ENCODE measurements at regions not wholly inside any gene's neighbourhood (a gene's known extent, or its start where the extent isn't known, plus 50 kb on each side); places are given as distances from the start of the nearest gene placed in this dataset.
"Not testable (repeated sequence)": the region's sequence is repeated elsewhere in the genome, so short reads cannot be mapped to it uniquely, and the experiment has no call there.

DNA sequence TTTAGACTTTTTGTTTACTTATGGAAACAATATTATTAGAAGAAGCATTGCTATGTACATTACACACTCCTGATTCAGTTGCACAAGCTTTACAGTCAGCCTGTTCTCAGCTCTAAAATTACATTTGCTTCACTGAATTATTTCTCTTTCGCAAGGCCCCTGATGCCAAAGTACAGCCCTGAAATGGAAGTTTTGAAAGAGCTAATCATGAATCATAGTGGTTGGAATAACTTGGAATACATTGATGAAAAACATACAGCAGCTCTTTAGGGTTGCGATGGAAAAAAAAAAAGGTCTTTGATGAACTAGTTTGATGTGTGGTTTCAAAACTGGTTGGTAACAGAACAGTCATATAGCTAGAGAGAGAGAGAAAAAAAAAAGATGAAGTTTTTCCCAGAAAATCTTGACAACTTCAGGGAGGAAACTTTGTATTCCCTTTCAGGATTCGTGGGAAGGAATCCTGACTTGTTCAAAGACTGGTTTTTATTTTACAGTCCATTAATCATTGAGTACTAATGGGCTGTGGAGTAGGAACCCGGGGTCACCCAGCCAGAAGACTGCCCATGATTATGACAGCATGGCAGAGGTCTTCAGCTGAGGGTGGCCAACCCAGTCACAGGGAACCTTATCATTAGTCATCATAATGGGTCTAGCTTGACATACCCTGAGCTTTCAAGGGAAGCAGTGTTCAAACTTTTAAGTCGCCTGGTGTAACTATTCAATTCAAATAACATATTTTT lies 460.1 kb downstream of the NAV3 start:
- DNase-seq (ENCODE audit: low spot score): no peak
- TF ChIP-seq CTCF (IDR thresholded peaks at IDR 0.05): no peak
- no peak overlapping the region for H3K27ac ChIP-seq
- H3K4me3 ChIP-seq: no peak overlapping the region

- no peak for DNase-seq (ENCODE audit: low spot score)
- no peak overlapping the region for H3K4me3 ChIP-seq
- no peak for TF ChIP-seq CTCF (IDR thresholded peaks at IDR 0.05)
- H3K27ac ChIP-seq: no peak overlapping the region
Observed at GRCh38 chr12:78293059-78293686, 462.5 kb downstream of the NAV3 start.

DNA sequence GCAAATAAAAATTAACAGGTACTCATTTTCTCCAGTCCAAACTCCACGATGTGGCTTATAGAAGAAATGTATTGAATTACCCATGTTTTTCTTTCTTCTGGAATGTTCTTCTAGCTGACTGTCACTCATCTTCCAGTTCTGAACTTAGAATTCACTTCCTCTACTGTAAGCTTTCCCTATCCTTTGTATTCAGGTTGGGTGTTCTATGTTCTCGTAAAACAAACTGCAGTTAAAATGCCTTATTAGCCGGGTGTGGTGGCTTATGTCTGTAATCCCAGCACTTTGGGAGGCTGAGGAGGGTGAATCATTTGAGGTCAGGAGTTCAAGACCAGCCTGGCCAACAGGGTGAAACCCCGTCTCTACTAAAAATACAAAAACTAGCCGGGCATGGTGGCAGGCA lies 470.6 kb downstream of the NAV3 start:
- H3K4me3 ChIP-seq; H3K27ac ChIP-seq; DNase-seq (ENCODE audit: low spot score): not testable (repeated sequence)

DNA sequence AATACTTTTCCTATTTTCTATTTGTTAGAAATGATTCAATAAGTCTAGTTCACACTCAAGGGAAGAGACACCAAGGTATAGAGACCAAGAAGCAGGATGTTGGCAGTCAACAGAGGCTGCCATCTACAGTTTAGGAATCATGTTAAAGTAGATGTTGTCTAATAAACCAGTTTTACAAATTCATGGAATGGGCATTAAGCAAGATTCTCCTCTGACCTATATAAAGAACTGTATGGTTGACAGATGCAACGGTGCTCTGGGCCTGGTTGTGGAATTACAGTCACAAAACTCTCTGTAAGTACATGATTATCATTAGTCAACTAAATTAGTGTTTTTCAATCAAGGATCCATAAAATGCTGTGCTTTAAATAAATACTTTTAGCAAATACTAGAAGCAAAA lies 475.1 kb downstream of the NAV3 start:
- H3K4me3 ChIP-seq: no peak overlapping the region
- no peak for DNase-seq (ENCODE audit: low spot score)
- no peak for TF ChIP-seq CTCF (IDR thresholded peaks at IDR 0.05)

DNA sequence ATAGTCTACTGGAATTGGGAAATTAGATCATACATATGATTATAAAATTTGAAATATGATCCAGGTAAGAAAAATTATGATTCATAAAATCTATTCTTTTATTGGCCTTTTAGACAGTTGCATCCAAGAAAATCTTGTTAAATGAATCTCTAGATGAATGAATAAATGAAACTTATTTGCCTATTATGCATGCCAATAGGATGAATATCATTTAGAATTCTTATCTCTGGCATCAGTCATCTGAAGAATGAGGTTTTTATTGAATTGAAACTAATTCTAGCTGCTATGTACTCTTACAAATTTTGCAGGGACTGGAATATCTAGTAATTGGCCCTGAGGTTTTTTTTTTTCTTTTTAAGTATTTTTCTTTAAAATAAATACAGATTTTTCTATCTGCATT lies 475.5 kb downstream of the NAV3 start:
- no peak for DNase-seq (ENCODE audit: low spot score)
- H3K4me3 ChIP-seq: no peak overlapping the region
- no peak overlapping the region for H3K27ac ChIP-seq
- no peak for TF ChIP-seq CTCF (IDR thresholded peaks at IDR 0.05)

More for the DNA sequence above, 475.1 kb downstream of the NAV3 start:
- no peak overlapping the region for H3K27ac ChIP-seq

DNA sequence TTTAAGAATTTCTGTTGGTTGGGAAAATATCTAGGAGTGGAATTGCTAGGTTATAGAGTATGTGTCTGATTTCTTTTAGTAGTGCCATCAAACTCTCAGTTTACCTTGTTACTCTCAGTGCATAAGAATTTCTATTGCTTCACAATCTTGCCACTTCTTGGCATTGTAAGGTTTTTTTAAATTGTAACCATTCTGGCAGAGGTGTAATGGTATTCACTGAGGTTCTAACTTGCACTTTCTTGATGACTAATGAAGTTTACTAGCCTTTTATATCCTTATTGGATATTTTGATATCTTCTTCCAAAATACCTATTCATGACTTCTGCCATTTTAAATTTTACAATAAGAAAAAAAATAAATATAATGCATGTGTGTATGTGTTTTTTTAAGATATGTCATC lies 478.0 kb downstream of the NAV3 start:
- H3K4me3 ChIP-seq: no peak overlapping the region
- no peak for TF ChIP-seq CTCF (IDR thresholded peaks at IDR 0.05)
- no peak overlapping the region for H3K27ac ChIP-seq
- no peak for DNase-seq (ENCODE audit: low spot score)

DNA sequence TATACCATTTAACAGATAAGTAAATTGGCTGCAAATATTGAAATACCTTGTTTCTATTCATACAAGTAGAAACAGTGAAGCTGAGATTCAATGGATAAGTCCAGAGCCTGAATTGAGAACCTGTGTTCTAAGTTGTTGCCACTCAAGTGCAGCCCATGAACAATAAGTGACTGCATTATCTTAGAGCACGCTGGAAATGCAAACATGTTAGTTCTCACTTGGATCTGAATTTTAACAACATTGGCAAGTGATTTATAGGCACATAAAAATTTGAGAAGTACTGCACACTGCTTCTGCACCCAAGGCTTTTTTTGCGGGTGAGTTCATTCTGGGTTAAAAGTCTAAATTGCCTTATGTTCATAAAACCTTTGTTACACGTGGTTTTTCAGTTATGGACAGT lies 484.3 kb downstream of the NAV3 start:
- DNase-seq (ENCODE audit: low spot score): no peak
- Histone ChIP-seq H3K4me3 (no peak overlapping the region), H3K27ac (no peak overlapping the region)
- TF ChIP-seq CTCF (IDR thresholded peaks at IDR 0.05): no peak
